HG03097 (cell line): ENCODE measurements at regions not wholly inside any gene's neighbourhood (a gene's known extent, or its start where the extent isn't known, plus 50 kb on each side); places are given as distances from the start of the nearest gene placed in this dataset.

Experiments
- ATAC-seq: cut with Tn5 transposase; IDR thresholded peaks from one replicate; pipeline ENCODE4 v1.9.1; 2021; ENCODE audit not compliant: unreplicated experiment, low FRiP score

GRCh38 chr16:89042711-89043551, 50.7 kb upstream of the ACSF3 start:
- no peak for ATAC-seq

GRCh38 chr16:89043636-89044417, 49.8 kb upstream of the ACSF3 start:
- ATAC-seq, result no peak
